CD1c-positive myeloid dendritic cell (primary cell): ENCODE measurements at regions not wholly inside any gene's neighbourhood (a gene's known extent, or its start where the extent isn't known, plus 50 kb on each side); places are given as distances from the start of the nearest gene placed in this dataset.
"Not testable (repeated sequence)": the region's sequence is repeated elsewhere in the genome, so short reads cannot be mapped to it uniquely, and the experiment has no call there.

Experiments
- DNase-seq: peaks from one replicate; pipeline ENCODE4 v3.0.0-alpha.2; 2016; ENCODE audit errors: extremely low spot score

DNA sequence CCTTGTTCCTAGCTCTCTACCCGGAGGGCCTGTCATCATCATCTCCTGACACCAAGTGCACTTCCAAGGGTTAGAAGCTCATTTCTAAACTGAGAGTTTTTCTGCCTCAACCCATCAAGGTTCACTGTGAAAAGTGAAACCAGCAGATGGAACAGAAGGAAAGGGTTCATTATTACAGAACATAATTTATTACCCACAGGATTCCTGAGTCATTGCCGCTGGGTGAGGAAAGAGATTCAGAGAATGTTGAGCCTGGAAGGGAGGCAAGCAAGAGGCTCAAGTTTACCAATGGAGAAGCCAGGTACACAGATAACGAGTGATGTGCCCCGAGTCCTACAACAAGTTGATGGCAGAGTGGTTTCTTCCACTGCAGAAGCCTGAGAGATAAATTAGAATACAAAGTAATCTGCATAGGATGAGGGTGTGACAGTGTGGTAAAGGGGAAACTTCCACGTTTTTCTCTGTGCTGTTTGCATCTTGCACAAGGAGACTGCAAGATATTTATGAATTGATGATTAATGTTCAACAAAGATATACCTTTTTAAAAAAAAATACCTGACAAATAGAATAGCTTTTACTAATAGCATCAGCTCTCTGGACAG lies 80.5 kb upstream of the SETMAR start:
- DNase-seq: no peak

DNA sequence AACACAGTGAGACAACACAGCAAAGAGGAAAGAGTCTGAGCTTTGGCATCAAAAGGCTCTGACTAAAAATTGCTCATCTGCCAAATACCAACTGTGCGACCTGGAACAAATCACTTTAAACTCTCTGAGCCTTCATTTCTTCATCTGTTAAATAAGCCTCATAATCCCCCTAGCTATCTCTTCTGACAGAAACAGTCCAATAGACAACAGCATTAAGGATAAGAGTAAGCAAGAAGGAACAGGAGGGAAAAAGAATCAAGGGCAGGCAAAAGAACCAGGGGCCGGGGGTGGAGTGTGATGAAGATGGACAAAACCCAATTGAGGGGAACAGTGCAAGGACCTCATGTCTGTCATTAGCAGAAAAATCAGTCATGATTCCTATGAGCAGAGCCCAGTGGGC lies 79.4 kb upstream of the SETMAR start:
- no peak for DNase-seq

DNA sequence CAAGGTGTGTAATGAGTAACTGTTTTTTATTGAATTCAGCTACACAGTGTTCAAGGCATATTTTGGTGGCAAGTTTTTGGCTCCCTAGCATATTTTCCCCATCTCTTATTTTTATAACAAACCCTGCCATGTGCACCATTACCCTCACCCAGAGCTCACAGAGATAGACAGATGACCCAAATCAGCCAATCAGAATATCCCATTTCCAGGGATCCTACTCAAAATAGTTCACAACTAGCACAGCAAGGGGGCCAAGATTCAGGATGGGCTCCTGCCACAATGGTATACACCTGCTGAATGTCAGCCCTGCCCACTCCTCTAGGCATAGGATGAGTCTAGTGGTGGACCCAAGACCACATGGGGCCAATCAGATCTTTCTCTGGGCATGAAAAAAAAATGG lies 78.8 kb upstream of the SETMAR start:
- no peak for DNase-seq

DNA sequence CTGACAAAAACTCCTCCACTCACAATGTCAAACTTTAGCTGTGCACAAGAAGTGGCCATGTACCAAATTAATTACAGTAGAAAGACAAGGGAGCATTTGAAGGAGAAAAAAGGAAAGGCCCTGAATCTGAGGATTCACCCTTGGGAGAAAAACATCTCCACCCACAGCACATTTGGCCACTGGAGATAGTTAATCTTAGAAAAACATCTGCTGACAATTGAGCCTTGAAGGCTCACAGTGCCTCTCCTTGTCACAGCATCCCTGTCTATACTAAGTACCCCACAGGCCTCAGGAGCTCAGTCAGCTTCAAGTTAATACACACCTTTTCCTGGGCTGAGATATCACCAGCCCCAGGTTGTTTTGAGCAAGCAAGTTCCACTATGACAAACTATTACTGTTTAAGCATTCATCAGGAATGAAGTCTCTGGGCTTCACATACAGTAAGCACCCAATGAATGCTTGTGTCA lies 78.1 kb upstream of the SETMAR start:
- DNase-seq: no peak

DNA sequence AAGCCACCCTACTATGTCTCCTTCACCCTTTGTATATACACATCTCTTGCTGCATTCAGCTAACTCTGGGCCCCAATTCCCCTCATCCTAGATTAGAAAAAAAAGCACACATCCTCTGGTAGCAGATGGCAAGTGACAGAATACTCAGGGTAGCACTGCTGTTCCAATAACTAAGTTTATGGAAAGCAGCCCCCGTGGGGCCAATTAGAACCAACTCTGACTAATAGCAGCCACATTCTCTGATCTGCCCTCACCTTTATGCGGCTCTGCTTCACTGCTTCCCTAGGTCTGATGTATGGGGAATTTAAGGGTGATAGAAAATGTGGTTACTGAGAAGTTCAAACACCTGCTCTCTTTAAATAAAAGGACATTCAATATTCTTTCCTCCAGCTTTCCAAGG lies 74.9 kb upstream of the SETMAR start:
- no peak for DNase-seq

DNA sequence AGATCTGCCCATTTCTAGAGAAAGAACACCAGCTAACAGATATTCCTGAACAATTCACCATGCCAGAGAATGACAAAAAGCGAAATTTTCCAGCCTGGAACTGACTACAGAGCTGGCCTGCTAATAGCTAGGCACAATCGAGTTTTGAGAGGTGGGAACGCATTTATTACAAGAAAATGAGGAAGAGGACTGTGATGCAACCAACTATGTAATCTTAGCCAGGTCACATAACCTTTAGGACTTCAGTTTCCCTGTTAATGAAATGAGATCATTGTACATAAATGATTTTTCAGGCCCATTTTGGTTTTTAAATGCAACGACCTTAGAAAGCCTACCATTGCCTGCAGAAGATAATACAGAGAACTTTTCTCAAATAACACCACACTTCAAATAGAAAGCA lies 72.1 kb upstream of the SETMAR start:
- peak; percentile 36 for DNase-seq

DNA sequence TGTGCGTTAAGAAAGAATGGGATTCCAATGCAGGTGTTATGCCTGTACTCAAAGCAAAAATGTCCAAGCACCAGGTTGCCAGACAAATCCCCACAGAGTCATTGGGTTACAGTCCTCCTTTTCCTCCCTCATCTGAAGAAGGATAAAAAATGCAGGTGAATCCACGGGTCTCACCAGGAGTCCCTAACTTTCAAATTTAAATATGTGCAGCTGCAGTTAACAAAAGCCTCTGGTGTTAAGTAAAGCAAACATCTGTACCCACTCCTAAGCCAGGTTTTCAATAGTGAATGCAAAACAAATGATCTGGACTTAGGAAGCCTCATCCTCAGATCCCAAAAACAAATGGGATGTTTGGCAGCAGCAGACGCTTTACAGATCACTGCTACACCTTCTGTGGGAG lies 70.4 kb upstream of the SETMAR start:
- DNase-seq: no peak

DNA sequence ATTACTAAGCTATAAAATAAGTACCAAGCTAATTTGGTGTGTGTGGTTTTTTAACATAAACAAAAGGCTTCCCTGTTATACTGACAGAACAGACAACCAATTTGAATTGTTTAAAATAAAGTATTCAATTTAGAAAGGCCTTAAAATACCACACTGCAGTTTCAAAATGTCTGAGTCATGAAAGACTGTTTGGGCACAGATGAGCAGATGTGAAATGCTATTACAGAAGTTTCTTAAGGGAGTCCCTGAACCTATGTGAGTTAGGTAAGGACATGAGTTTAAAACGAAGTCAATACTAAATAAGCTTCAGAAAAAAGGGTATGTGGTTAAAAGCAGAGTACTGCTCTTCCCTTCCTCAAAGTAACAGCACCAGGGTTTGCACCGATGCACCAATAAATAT lies 69.7 kb upstream of the SETMAR start:
- DNase-seq: no peak

DNA sequence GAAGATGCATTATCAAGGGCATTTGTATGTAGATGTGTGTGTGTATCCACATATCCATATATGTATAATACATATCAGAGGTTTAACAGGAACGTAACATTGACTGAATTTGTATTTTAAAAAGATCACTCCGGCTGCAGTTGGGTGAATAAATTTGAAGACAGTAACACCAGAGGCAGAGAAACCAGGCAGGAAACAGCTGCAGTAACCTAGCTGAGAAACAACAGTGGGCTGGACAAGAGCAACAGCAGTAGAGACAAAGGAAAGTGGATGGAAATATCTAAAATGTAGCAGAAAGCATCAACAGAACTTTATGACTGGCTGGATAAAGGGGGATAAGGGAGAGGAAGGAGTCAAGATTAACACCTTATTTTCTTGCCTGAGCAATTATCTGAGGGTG lies 68.3 kb upstream of the SETMAR start:
- no peak for DNase-seq

DNA sequence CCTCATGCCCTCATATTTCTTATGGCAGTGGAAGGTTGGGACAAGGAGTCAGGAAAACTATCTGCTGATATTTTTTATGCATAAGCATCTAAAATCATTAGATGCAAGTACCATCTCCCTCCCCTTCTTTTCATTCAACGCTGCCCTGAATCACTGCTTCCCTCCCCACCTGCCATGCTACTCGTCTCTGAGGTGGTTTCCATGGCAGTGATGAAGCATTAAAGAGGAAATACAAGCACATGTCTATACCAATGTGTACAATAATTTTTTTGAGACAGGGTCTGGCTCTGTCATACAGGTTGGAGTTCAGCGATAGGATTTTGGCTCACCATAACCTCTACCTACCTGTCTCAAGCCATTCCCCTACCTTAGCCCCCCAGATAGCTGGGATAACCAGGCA lies 67.5 kb upstream of the SETMAR start:
- DNase-seq: no peak

DNA sequence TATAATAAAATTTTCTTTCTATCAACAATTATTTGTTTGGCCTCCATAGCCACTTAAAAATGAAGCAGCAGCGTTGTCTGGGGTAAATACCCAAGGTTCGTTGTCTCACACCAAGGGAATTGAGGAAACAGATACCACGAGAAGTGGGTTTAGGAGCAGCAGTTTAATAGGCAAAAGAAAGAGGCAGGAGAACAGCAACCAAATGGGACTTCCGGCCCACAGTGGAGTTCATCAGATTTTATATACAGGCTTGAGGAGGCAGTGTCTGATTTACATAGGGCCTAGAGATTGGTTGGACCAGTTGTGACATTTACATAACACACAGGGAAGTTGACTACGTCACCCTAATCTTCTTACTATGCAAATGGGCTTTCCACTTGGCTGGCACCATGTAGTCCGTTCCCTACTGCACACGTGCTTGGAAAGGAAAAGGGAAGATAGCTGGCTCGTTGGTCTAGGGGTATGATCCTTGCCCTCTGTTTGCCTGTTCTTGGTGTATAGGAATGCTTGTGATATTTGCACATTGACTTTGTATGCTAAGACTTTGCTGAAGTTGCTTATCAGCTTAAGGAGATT lies 61.5 kb upstream of the SETMAR start:
- no peak for DNase-seq

DNA sequence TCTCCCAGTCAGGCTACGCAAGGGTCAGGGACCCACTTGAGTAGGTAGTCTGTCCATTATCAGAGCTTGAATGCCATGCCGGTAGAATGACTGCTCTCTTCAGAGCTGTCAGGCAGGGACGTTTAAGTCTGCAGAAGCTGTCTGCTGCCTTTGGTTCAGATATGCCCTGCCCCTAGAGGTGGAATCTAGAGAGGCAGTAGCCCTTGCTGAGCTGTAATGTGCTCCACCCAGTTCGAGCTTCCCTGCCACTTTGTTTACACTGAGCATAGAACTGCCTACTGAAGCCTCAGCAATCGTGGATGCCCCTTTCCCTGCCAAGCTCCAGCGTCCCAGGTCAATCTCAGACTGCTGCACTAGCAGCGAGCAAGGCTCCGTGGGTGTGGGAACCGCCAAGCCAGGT lies 57.5 kb upstream of the SETMAR start:
- no peak for DNase-seq

DNA sequence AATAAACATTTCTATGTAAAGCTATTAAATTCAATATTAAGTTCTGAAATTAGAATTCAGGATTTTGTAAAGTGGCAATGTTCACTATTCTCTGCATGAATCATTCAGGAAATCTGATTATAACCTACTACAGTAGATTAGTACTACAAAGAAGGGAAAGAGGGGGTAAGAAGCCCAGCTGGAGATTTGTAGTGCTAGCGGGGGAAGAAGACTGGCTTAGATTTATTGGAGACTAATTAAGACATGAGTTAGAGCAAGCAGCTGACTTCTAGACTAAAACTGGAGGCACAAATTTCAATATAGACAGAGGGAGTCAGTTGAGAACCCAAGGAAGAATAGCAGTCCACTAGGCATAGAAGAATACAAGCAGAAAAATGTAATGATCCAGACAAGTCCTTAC lies 55.8 kb upstream of the SETMAR start:
- no peak for DNase-seq

DNA sequence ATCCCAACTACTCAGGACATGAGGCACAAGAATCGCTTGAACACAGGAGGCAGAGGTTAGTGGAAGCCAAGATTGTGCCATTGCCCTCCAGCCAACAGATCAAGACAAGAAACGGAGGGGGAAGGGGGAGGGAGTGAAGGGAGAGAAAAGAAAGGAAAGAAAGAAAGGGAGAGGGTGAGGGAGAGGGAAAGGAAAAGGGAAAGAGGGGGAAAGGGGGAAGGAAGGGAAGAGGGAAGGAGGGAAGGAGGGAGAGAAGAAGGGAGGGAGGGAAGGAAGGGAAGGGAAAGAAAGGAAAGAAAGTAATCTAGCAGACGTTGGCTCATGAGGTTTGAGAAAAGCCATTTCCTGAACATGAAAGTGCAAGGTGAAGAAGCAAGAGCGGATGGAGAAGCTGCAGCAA lies 53.1 kb upstream of the SETMAR start:
- no peak for DNase-seq

DNA sequence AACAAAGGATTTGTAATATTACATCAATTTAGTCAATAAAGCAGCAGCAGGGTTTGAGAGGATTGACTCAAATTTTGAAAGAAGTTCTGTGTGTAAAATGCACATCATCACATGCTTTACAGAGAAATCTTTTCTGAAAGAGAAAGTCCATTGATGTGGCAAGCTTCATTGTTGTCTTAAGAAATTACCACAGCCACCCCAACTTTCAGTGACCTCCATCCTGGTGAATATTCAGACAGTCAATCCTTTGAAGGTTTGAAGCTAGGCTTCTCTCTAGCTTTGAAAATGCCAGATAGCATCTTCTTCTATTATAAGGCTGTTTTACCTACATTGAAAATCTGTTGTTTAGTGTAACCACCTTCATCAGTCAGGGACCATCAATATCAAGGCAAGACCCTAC lies 51.8 kb upstream of the SETMAR start:
- no peak for DNase-seq

DNA sequence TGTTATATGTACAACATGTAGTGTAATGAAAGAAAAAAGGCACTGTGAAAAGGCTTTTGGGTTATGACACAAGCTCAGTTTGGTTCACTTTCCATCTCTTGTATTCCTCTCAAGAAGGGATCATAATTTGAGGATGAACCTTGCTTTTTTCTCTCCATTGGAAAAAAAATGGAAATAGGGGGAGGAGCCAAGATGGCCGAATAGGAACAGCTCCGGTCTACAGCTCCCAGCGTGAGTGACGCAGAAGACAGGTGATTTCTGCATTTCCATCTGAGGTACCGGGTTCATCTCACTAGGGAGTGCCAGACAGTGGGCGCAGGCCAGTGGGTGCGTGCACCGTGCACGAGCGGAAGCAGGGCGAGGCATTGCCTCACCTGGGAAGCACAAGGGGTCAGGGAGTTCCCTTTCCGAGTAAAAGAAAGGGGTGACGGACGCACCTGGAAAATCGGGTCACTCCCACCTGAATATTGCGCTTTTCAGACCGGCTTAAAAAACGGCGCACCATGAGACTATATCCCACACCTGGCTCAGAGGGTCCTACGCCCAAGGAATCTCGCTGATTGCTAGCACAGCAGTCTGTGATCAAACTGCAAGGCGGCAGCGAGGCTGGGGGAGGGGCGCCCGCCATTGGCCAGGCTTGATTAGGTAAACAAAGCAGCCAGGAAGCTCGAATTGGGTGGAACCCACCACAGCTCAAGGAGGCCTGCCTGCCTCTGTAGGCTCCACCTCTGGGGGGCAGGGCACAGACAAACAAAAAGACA lies 49.9 kb upstream of the SETMAR start:
- not testable (repeated sequence) for DNase-seq
